Activated CD4-positive, alpha-beta T cell treated with anti-CD3 and anti-CD28 coated beads, Interleukin-2, amount 50 U/mL, for 48 hours (primary cell): ENCODE measurements at regions not wholly inside any gene's neighbourhood (a gene's known extent, or its start where the extent isn't known, plus 50 kb on each side); places are given as distances from the start of the nearest gene placed in this dataset.

Experiments
- DNase-seq, 2 experiments: peaks; one replicate each; pipeline ENCODE4 v3.0.0-alpha.2; 2020

GRCh38 chr3:76352051-76352450 is 566.7 kb upstream of the ZNF717 start:
- no peak for DNase-seq

DNA sequence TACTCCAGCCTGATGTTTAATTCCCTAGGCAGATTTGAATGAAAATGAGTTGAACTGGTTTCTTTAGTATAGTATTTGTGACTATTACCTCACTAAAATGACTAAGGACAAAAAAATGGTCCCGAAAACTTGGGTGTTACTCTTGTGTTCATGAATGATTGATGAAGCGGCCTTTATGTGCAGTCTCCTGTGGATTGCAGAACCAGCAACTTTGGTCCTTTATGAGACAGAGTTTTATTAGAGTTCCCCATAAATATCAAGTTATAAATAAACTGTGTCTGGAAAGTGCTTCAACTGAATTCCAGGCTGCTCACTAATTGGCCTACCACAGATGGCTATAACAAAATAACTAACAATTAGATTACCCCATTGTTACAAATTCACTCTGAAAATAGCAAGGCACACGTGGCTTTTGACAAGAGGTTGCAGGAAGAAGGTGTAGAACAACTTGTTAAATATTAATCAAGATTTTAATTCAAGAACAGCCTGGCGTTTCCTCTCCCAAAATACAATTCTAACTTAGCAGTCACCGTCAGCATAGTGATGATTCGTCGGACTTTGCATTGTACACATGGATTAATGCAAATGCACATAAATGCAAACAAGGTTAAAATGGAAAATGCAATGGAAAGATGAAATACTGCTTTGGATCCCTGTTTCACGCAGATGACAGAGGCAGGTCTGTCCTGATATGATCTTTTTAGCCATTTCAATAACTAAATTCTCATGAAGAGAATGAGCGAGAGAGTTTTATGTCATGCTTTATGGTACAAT is 567.3 kb upstream of the ZNF717 start:
- DNase-seq: no peak

DNA sequence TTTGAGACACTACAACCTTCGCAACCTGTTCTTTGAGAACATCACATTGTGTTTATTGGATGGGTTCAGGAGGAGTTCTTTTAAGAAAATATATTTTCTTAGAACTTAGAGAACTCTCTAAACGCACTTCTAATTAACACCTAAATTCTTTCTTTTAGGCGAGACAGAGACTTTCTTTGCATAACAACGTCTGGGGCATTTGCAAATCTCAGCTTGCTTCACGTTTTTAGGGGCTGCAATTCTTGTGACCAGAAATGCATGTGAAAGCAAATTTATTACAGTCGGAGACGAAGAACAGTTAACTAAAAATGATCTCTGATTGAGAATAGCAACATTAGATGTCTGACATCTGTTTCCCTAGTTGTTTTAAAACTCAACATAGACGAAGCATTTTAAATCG is 568.3 kb upstream of the ZNF717 start:
- DNase-seq: no peak

GRCh38 chr3:76361010-76361409 is 575.7 kb upstream of the ZNF717 start:
- DNase-seq: no peak

GRCh38 chr3:76362643-76363042 is 577.3 kb upstream of the ZNF717 start:
- DNase-seq: no peak

DNA sequence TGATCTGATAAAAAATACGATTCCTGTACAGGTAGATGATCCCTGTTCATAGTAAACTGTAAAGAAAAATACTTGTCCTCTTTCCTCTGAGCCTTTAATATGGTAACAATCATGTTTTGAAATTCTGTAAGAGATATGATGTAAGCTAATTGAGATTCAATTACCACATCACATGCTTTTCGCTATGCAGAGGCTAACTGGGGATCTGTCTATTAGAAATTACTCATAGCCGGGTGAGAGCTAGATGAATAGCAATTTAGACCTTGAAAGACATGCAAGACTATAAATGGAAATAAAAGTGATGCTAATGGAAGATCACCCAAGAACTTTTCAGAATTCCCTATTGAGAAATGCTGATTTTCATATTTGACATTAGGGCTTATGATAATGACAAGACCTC is 579.9 kb upstream of the ZNF717 start:
- no peak for DNase-seq

GRCh38 chr3:76367281-76367680 is 581.9 kb upstream of the ZNF717 start:
- no peak for DNase-seq

GRCh38 chr3:76369170-76369569 is 583.8 kb upstream of the ZNF717 start:
- DNase-seq: no peak

GRCh38 chr3:76370749-76371520 is 585.6 kb upstream of the ZNF717 start:
- no peak for DNase-seq

DNA sequence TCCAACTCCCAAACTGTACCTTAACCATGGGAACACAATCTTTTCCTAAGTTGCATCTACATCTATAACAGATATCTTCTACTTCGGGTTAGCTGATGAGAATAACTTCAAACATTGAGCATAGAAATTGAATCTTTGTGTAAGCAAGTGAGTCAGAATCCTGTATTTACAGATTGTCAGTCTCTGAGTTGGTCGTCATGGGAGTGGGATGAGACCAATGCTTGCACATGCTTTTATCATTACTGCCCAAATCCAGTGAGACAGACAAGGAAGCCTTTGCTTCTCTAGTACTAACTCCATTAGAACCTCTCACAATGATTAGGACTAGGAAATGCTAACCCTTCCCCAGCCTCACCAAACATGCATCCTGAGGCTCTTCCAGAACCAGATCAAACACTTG is 587.1 kb upstream of the ZNF717 start:
- DNase-seq: no peak

DNA sequence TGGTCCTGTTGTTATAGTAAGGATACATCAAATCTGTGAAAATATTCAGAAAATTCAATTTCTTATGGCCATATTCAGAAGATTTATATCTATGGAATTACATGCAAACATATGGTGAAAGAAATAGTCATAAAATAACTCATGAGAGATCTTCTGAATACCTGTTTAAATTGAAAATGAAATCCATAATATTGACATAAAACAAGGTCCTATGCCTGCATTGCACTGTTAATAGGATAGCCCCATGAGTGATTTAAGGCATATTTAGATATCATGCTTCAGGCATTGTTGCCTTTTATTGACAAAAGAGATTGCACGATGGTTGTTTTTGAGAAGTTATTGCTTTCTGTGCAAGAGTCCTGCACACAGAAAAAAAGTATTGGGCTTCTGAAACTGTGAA is 591.7 kb upstream of the ZNF717 start:
- DNase-seq: no peak

GRCh38 chr3:76378789-76379188 is 593.4 kb upstream of the ZNF717 start:
- no peak for DNase-seq

DNA sequence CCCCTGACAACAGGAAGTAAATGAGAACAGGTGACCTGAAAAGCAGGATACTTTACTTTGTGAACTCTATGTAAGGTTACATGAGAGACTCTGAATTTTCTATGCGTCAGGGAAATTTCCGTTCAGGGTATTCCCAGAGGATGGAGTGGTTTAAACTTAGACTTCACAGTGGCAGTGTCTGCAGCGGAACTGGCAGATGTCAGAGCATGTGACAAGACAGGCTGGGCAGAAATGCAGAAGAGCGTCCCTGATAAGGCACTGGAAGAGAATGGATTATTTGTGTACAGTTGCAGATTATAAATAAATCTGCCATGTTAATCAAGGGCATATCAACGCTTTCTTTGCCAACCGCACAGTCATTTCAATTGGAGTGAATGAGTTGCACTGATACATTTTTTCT is 598.4 kb upstream of the ZNF717 start:
- DNase-seq: no peak

DNA sequence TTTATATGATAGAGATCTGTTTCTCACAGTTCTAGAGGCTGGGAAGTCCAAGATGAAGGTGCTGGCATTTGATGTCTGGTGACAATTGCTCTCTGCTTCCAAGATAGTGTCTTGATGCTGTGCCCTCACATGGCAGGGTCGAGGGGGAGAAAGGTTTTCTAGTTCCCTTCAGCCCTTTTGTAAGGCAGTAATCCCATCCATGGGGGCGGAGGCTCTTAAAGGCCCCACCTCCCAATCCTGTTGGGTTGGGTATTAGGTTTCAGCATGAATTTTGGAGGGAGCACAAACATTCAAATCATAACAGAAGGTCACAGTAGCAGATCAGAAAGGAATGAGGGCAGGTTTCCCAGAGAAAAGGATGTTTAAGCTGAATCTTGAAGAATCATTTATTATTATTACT is 601.7 kb upstream of the ZNF717 start:
- DNase-seq: no peak

DNA sequence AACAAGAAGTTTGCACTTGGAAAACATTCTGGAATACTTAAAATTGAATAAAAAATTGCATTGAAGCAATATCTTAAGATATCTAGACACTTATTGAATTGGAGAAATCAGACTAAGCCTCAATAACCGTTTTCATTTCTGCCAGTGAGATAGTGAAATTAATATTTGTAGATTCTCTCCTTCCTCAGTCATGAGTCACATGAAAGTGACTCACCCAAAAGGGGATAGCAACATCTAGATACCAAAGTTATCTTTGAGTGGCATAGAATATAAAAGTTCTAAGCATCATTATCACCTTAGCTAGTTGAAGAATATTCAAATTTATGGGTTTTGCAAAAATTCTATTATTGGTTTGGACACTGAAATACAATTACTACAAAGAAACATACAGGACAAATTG is 614.8 kb upstream of the ZNF717 start:
- DNase-seq: no peak

- DNase-seq: no peak
Measured at GRCh38 chr3:76402926-76403325, 617.6 kb upstream of the ZNF717 start.

DNA sequence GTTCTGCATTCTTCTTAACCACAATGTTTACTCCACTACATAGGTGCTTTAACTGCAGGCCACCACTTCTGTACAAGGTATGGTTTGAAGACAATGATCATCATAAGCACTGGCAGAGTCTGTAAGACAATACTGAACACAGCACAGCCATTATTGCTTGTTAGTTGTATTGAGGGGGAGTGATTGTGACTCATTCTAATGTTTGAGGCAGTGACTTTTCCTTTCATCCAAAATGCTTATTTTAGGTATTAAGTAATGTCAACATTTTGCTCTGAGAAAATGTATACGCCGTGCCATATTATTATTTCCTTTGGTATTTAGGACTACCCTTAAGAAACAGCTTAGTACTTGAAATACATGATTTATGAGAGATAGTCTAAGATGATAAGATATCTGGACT is 618.2 kb upstream of the ZNF717 start:
- no peak for DNase-seq

DNA sequence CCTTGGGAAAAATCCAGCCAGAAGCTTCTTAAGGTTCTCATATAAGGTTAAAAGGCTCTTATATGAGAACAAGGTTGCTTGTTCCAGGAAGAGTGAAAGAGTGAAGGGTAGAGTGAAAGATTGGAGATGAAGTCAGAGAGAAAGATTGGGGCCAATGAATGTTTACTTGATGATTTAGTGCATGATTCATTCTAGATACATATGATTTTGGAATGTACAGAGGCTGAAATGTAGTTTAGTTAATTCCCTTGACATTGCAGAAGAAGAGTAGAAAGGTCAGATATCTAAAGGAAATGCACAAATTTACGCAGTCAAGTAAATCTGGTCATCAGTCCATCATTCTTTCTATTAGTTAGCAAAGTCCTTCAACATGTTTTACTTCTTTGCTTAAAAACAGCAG is 619.8 kb upstream of the ZNF717 start:
- DNase-seq: no peak

- DNase-seq: no peak
Measured at GRCh38 chr3:76410762-76411281, 625.5 kb upstream of the ZNF717 start.

DNA sequence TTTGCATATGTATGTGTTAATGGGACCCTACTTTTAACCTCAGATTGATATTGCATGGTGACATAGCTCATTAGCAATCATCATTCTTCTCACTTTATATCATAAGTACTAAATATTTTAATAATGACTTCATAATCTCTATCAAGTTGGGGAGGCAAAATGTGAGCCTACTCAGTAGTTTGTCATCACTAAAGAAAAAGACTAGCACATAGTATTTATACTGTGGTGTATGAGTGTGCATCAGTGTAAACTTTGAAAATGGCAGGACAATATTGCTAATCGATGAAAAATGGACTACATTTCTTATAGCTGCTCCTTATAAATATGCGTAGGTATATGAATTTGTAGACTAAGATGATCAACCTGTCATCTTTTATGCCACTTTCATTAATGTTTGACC is 624.5 kb upstream of the ROBO2 start:
- no peak for DNase-seq

DNA sequence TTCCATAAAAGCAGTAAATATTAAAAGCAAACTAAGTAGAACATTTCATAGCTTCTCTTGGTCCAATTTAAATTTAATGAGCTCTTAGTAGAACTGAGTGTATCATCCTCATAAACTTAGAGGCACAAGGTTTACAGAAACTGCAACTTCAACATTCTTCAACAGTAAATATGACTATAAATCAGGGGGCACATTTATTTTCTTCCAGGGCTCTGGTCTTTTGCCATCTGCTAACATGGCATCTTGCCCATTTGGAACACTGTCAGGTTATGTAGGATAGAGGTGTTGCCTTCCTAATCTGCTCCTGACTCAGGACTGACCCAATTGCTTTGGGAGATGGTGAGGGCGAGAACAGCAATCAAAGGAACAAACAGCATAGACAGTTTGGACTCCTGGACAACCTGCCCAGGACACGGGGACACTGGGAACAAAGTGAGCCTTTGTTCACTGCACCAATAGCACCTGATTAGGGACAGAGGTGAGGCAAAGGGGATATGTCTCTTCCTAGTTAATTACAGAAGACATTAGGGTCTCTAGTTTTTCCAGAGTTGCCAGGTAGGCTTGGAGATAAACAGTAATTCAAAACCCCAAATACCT is 610.2 kb upstream of the ROBO2 start:
- DNase-seq: no peak

GRCh38 chr3:76432396-76432795 is 607.5 kb upstream of the ROBO2 start:
- no peak for DNase-seq

DNA sequence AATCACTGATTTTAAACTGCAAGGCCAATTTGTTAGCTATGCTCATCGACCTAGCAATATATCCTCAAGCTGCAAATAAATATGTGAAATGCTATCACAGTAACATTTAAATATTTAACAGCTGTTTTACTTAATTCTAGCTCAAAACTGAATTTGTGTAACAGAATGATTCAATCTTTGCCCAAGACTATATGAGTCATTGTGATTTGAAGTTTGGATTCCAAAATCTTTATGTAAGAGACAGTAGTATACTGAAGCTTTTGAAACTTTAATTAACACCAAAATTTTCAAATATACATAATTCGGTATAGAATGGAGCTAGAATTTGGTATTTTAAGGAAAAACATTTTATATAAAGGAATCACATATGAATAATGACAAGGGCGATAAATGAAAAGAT is 603.0 kb upstream of the ROBO2 start:
- DNase-seq: no peak

GRCh38 chr3:76438971-76439370 is 600.9 kb upstream of the ROBO2 start:
- DNase-seq: no peak
